Effector memory CD4-positive, alpha-beta T cell (primary cell): ENCODE measurements at regions not wholly inside any gene's neighbourhood (a gene's known extent, or its start where the extent isn't known, plus 50 kb on each side); places are given as distances from the start of the nearest gene placed in this dataset.
"Not testable (repeated sequence)": the region's sequence is repeated elsewhere in the genome, so short reads cannot be mapped to it uniquely, and the experiment has no call there.

Experiments
- DNase-seq, 3 donors: peaks; one replicate each; pipeline ENCODE4 v3.0.0-alpha.2; 2020
- H3K27ac ChIP-seq: 2 replicates; pipeline ENCODE4 v1.7.0; 2013; ENCODE audit warnings: mild to moderate bottlenecking, low read length, moderate library complexity; ENCODE audit not compliant: insufficient read depth, poor library complexity, severe bottlenecking
- H3K27me3 ChIP-seq: replicated peaks from 2 replicates; pipeline ENCODE4 v1.7.0; 2013; ENCODE audit warnings: mild to moderate bottlenecking, low read length; ENCODE audit not compliant: insufficient read depth, control insufficient read depth, poor library complexity, severe bottlenecking
- H3K36me3 ChIP-seq: 2 replicates; pipeline ENCODE4 v1.7.0; 2013; ENCODE audit warnings: mild to moderate bottlenecking, low read length, moderate library complexity; ENCODE audit not compliant: control insufficient read depth, insufficient read depth
- H3K4me1 ChIP-seq: 2 replicates; pipeline ENCODE4 v1.7.0; 2013; ENCODE audit warnings: low read length, mild to moderate bottlenecking; ENCODE audit not compliant: control insufficient read depth, insufficient read depth, poor library complexity, severe bottlenecking
- H3K4me3 ChIP-seq: 2 replicates; pipeline ENCODE4 v1.7.0; 2013; ENCODE audit warnings: low read length, low read depth, mild to moderate bottlenecking; ENCODE audit not compliant: insufficient read depth, poor library complexity, severe bottlenecking
- H3K9me3 ChIP-seq: 2 replicates; pipeline ENCODE4 v1.7.0; 2013; ENCODE audit warnings: mild to moderate bottlenecking, low read length, moderate library complexity; ENCODE audit not compliant: control insufficient read depth

DNA sequence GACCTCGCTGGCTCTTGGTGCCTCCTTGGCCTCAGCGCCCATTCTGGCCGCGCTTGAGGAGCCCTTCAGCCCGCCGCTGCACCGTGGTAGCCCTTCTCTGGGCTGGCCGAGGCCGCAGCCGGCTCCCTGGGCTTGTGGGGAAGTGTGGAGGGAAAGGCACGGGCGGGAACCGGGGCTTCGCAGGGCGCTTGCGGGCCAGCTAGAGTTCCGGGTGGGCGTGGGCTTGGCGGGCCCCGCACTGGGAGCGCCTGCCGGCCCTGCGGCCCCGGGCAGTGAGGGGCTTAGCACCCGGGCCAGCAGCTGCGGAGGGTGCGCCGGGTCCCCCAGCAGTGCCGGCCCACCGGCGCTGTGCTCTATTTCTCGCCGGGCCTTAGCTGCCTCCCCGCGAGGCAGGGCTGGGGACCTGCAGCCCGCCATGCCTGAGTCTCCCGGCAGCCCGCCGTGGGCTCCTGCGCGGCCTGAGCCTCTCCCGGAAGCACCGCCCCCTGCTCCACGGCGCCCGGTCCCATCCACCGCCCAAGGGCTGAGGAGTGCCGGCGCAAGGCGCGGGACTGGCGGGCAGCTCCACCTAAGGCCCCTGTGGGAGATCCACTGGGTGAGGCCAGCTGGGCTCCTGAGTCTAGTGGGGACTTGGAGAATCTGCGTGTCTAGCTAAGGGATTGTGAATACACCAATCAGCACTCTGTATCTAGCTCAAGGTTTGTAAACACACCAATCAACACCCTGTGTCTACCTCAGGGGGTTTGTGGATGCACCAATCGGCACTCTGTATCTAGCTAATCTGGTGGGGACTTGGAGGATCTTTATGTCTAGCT is 141.1 kb downstream of the SLCO4C1 start:
- not testable (repeated sequence) for H3K4me1 ChIP-seq, H3K36me3 ChIP-seq, H3K27me3 ChIP-seq, H3K4me3 ChIP-seq, H3K9me3 ChIP-seq, DNase-seq, H3K27ac ChIP-seq

DNA sequence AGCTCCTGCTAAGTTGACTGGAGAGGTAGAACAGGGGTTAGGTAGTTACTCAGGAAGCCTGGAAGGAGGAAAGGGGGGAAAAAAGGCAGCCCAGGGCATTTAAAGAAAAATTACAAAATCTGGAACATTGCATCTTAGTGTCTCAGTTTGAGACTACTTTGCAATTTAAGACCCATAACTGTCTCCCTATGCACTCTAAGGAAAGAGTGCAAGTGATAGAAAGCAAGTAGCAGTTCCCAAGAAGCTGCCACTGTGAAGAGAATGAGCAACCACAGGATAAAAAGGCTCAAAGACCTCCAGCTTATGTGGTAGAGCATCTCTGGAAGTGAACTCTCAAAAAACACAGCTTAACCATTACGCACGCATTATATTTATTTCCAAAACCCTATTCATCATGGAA is 141.8 kb downstream of the SLCO4C1 start:
- no peaks in the 10 kb centered on the region for H3K9me3 ChIP-seq
- no peaks in the 10 kb centered on the region for H3K36me3 ChIP-seq
- DNase-seq = no peak
- H3K27ac ChIP-seq = no peak overlapping the region
- H3K27me3 ChIP-seq = no peaks in the 10 kb centered on the region
- no peaks in the 10 kb centered on the region for H3K4me1 ChIP-seq
- H3K4me3 ChIP-seq = no peak overlapping the region

DNA sequence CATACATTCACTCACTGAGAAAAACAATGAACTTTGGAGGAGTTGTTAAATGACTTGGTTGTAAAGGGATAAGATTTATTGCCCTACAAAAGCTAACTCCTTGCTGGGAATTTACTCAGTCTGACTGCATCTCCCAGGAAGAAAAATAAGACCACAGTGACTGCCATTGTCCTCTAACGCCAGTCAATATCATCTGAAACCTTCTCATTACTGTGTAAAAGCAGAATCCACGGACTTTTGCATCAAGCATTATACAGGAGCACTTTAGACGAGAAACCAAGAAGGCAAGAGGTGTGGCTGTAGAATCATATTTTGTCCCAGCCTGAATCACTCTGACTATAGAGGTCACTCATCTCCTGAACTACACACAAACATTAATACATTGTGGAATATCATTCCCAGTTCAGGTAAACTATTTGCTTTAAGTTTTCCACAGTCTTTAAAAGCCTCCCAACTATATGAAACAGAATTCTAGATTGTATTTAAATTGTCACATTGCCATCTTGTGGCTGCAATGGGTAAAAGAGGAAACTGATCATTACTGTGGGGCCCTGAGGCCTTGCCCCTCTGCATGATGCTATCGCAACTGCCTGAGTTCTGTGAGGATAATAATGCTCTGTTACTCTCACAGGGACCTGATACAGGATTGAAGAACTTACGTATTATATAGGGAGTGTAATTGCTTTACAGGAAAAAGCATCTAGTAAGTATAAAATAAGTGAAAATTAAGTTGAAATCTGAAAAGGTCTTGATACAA is 142.9 kb downstream of the SLCO4C1 start:
- H3K36me3 ChIP-seq = no peaks in the 10 kb centered on the region
- H3K27me3 ChIP-seq = no peaks in the 10 kb centered on the region
- no peak for DNase-seq
- H3K4me1 ChIP-seq = no peaks in the 10 kb centered on the region
- H3K4me3 ChIP-seq = no peak overlapping the region
- H3K9me3 ChIP-seq = no peaks in the 10 kb centered on the region
- H3K27ac ChIP-seq = no peak overlapping the region

DNA sequence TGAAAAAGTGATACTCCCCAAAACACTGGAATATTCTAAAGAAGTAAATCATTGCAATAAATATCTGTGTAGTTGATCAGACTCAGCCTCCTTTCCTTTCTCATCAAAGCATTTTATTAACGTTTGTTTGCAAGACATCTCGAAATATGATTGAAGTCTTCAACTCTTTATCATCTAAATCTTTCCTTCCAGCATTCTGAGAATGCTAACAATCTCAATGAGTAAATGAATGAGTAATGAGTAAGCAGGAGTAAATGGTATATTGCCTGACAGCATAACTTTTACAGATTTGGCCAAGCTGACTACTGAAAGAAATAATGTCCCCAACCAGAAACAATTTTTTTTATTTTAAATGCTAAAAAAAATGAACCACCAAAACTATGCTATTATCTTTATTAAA is 157.1 kb downstream of the SLCO4C1 start:
- H3K9me3 ChIP-seq = no peaks in the 10 kb centered on the region
- H3K27ac ChIP-seq = no peak overlapping the region
- DNase-seq = no peak
- no peaks in the 10 kb centered on the region for H3K27me3 ChIP-seq
- H3K4me1 ChIP-seq = no peaks in the 10 kb centered on the region
- no peak overlapping the region for H3K4me3 ChIP-seq
- no peaks in the 10 kb centered on the region for H3K36me3 ChIP-seq

DNA sequence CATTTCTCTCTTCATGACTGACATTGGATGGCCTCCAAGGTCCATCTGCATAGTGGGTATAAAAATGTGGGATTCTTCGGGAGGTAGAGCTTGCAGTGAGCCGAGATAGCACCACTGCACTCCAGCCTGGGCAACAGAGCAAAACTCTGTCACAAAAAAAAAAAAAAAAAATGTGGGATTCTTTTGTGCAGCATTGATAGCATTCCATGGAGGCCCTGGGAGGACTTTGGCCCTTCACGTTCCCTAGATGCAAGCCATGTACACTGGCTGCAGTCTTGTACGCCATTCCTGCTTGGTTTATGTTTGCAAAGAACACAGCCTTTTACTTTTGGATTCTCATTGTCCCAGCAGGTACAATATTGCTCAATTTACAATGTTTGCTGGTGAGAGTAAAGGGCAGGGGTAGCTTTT is 157.8 kb downstream of the SLCO4C1 start:
- H3K4me3 ChIP-seq = no peak overlapping the region
- DNase-seq = no peak
- H3K27ac ChIP-seq = no peak overlapping the region

DNA sequence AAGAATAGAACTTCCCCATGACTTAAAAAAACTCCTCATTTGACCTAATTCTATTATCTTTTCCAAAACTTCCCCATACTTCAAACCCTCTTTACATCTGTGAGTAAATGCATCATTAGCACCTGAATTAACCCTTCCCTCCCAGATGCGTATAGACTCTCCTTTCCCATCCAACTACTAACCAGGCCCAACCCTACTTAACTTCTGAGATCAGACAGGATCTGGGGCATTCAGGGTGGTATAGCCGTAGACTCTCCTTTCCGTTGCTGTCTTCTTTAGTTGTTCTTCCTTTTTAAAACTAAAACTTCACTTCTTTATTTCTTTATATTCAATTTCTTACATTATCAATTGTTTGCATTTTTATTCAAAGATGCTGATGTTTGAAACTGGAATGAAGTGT is 165.2 kb downstream of the SLCO4C1 start:
- Histone ChIP-seq H3K27ac (no peak overlapping the region), H3K27me3 (no peaks in the 10 kb centered on the region), H3K4me3 (no peak overlapping the region), H3K36me3 (no peaks in the 10 kb centered on the region), H3K9me3 (no peaks in the 10 kb centered on the region), H3K4me1 (no peaks in the 10 kb centered on the region)
- DNase-seq = no peak

More for the DNA sequence above, 157.8 kb downstream of the SLCO4C1 start:
- Histone ChIP-seq H3K36me3 (no peaks in the 10 kb centered on the region), H3K9me3 (no peaks in the 10 kb centered on the region), H3K27me3 (no peaks in the 10 kb centered on the region), H3K4me1 (no peaks in the 10 kb centered on the region)

DNA sequence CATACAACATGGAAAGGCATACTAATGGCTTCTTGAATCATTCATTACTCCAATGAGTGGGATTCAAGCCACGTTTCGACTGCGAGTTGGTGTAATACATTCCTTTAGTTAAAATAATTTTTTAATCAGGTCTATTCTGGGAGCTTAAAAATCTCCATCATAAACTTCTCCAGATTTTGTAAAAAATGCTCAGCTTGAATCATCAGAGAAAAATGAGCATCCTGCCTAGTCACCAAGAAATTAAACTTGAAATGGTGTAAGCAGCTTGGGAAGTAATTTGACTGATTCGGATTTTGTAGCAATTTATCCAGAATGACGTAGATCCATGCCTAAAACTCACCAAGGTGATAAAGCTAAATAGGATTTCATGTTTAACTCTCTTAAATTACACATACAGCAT is 165.7 kb downstream of the SLCO4C1 start:
- Histone ChIP-seq H3K36me3 (no peaks in the 10 kb centered on the region), H3K27ac (no peak overlapping the region), H3K4me3 (no peak overlapping the region), H3K27me3 (no peaks in the 10 kb centered on the region), H3K9me3 (no peaks in the 10 kb centered on the region), H3K4me1 (no peaks in the 10 kb centered on the region)
- DNase-seq = no peak

DNA sequence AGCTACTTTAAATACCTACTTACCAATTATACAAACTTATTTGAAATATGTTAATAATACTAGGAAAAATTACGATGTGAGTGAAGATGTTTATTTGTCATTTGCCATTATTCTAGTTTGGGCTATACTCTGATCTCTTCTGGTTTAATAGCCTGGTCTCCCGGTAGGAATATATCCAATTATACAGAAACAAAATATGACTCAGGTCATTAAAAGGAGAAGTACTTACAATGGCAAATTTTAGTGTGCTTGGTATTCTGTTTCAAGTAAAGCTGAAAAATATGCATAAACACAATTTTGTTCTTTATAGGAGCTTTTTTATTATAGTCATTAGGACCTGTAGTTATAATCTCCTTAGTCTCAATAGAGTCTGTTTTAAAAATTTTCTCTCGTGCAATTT is 176.8 kb downstream of the SLCO4C1 start:
- Histone ChIP-seq H3K9me3 (no peaks in the 10 kb centered on the region), H3K36me3 (no peaks in the 10 kb centered on the region)
- DNase-seq = no peak

DNA sequence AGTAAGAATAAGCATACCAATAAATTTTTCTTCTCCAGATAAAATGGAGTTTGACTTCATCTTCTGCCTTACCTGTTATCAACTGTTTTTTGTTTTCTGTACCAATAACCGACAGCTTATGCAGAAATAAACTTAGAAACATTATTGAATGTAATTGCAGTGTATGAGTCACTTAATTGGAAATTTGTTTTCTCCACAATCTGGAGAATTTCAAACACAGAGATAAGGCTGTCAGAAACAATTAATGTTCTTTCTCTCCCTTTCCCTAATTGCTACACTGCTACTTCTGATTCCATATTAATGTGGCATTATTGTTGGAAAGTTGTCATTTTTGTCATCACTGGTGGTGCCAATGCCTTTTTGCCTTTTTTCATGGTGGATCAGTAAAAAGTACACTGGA is 180.3 kb downstream of the SLCO4C1 start:
- no peak for DNase-seq
- no peaks in the 10 kb centered on the region for H3K36me3 ChIP-seq
- no peaks in the 10 kb centered on the region for H3K9me3 ChIP-seq
- no peaks in the 10 kb centered on the region for H3K27me3 ChIP-seq
- no peak overlapping the region for H3K27ac ChIP-seq
- H3K4me1 ChIP-seq = no peaks in the 10 kb centered on the region
- H3K4me3 ChIP-seq = no peak overlapping the region

More for the DNA sequence above, 176.8 kb downstream of the SLCO4C1 start:
- no peaks in the 10 kb centered on the region for H3K27me3 ChIP-seq
- no peak overlapping the region for H3K27ac ChIP-seq
- no peaks in the 10 kb centered on the region for H3K4me1 ChIP-seq
- H3K4me3 ChIP-seq = no peak overlapping the region

DNA sequence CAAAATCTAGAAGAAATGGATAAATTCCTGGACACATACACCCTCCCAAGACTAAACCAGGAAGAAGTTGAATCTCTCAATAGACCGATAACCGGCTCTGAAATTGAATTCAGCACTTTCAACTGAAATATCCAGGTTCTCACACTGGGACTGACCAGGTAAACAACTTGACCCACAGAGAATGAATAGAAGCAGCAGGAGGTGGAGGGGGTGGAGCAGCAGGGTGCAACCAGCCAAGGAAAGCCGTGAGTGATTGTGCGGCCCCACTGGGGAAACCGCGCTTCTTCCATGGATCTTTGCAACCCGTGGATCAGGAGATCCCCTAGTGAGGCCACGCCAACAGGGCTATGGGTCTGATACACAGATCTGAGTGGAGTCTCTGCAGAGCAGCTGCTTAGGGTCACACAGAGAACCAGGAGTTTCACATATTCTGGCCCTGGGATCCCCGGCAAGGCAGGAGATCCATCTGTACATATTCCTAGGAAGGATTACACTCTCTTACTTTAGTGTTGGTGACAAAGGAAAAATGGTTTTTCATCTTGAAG is 181.5 kb downstream of the SLCO4C1 start:
- DNase-seq = no peak
- Histone ChIP-seq H3K27ac (no peak overlapping the region), H3K9me3 (no peaks in the 10 kb centered on the region), H3K4me3 (no peak overlapping the region), H3K36me3 (no peaks in the 10 kb centered on the region), H3K27me3 (no peaks in the 10 kb centered on the region), H3K4me1 (no peaks in the 10 kb centered on the region)
